Neutrophil (primary cell): ENCODE measurements at regions not wholly inside any gene's neighbourhood (a gene's known extent, or its start where the extent isn't known, plus 50 kb on each side); places are given as distances from the start of the nearest gene placed in this dataset.

ENCODE experiments used
- H3K27ac ChIP-seq: fragments of 200-600 bp; sonication (generic); 2 replicates; pipeline ENCODE4 v1.5.1; 2016; ENCODE audit warnings: mild to moderate bottlenecking, moderate library complexity
- H3K27me3 ChIP-seq: fragments of 200-600 bp; sonication (generic); 2 replicates; pipeline ENCODE4 v1.6.0; 2016; ENCODE audit warnings: mild to moderate bottlenecking
- H3K36me3 ChIP-seq: fragments of 200-600 bp; sonication (generic); 2 replicates; pipeline ENCODE4 v1.5.1; 2017
- H3K4me1 ChIP-seq, 2 experiments: fragments of 200-600 bp in 1 of 2; sonication (generic) in 1 of 2; 1 replicate in 1 of 2; 2 replicates in 1 of 2; pipeline versions ENCODE4 v1.5.1 to v1.6.1; 2013 to 2016; ENCODE audit warnings: low read depth in 1 of 2, low read length in 1 of 2, mild to moderate bottlenecking in 1 of 2, moderate library complexity in 1 of 2; ENCODE audit not compliant: control insufficient read depth in 1 of 2, insufficient read depth in 1 of 2
- H3K4me3 ChIP-seq, 2 experiments: fragments of 200-600 bp in 1 of 2; sonication (generic) in 1 of 2; 1 replicate in 1 of 2; 2 replicates in 1 of 2; pipeline ENCODE4 v1.5.1; 2013 to 2016; ENCODE audit warnings: low read depth in 1 of 2, low read length in 1 of 2, mild to moderate bottlenecking in 1 of 2, moderate library complexity in 1 of 2
- H3K9me3 ChIP-seq: fragments of 200-600 bp; sonication (generic); 2 replicates; pipeline ENCODE4 v1.5.1; 2016
- CTCF ChIP-seq: fragments of 200-600 bp; sonication (generic); IDR thresholded peaks from 2 replicates; pipeline ENCODE4 v1.5.1; 2016; ENCODE audit warnings: antibody characterized with exemption

GRCh38 chr1:58927722-58928085 is 143.9 kb upstream of the JUN start:
- Histone ChIP-seq H3K36me3 (no peaks in the 10 kb centered on the region), H3K4me3 (no peak overlapping the region), H3K27me3 (peaks cover 11% of the 10 kb centered on the region), H3K9me3 (no peaks in the 10 kb centered on the region), H3K4me1 (peaks cover 4% of the 10 kb centered on the region in 2 experiments), H3K27ac (no peak overlapping the region)
- TF ChIP-seq CTCF, result no peak

- TF ChIP-seq CTCF, result no peak
- H3K36me3 ChIP-seq, result no peaks in the 10 kb centered on the region
- no peaks in the 10 kb centered on the region for H3K9me3 ChIP-seq
- no peak overlapping the region for H3K27ac ChIP-seq
- H3K4me3 ChIP-seq, result no peak overlapping the region
- peaks cover 11% of the 10 kb centered on the region for H3K27me3 ChIP-seq
- peaks cover 12% of the 10 kb centered on the region in 2 experiments for H3K4me1 ChIP-seq
Measured at GRCh38 chr1:58928514-58928913, 144.7 kb upstream of the JUN start.

- no peak for TF ChIP-seq CTCF
- Histone ChIP-seq H3K27ac (no peak overlapping the region), H3K4me1 (peaks cover 13 to 16% of the 10 kb centered on the region in 2 experiments)
Measured at GRCh38 chr1:58929671-58930325, 146.0 kb upstream of the JUN start.

GRCh38 chr1:58931024-58931423 is 147.2 kb upstream of the JUN start:
- no peak overlapping the region for H3K4me3 ChIP-seq
- peaks cover 10% of the 10 kb centered on the region for H3K27me3 ChIP-seq
- H3K27ac ChIP-seq, result no peak overlapping the region
- TF ChIP-seq CTCF, result no peak
- no peaks in the 10 kb centered on the region for H3K9me3 ChIP-seq
- H3K4me1 ChIP-seq, result peaks cover 22 to 23% of the 10 kb centered on the region in 2 experiments
- no peaks in the 10 kb centered on the region for H3K36me3 ChIP-seq

More at GRCh38 chr1:58929671-58930325, 146.0 kb upstream of the JUN start:
- Histone ChIP-seq H3K9me3 (no peaks in the 10 kb centered on the region), H3K27me3 (peaks cover 11% of the 10 kb centered on the region), H3K36me3 (no peaks in the 10 kb centered on the region), H3K4me3 (no peak overlapping the region)

GRCh38 chr1:58931756-58932155 is 147.9 kb upstream of the JUN start:
- H3K27me3 ChIP-seq, result peaks cover 8% of the 10 kb centered on the region
- H3K4me1 ChIP-seq, result peaks cover 24% of the 10 kb centered on the region in 2 experiments
- H3K4me3 ChIP-seq, result no peak overlapping the region
- no peaks in the 10 kb centered on the region for H3K36me3 ChIP-seq
- no peaks in the 10 kb centered on the region for H3K9me3 ChIP-seq
- H3K27ac ChIP-seq, result no peak overlapping the region
- TF ChIP-seq CTCF, result no peak
